ENCODE measurements at regions not wholly inside any gene's neighbourhood (a gene's known extent, or its start where the extent isn't known, plus 50 kb on each side); places are given as distances from the start of the nearest gene placed in this dataset.

GRCh38 chr6:102619585-102619984, 1226.1 kb downstream of the GRIK2 start:
- TF ChIP-seq SUZ12 (IDR thresholded peaks at IDR 0.05; ENCODE audit: extremely low read depth, insufficient read depth, insufficient read length) (no peak), YY1 (IDR thresholded peaks at IDR 0.05; ENCODE audit: insufficient read depth, insufficient read length) (no peak), ZNF274 (IDR thresholded peaks at IDR 0.05; ENCODE audit: low read depth, low read length) (no peak)
